Lower leg skin (tissue), 4 donors: ENCODE measurements at regions not wholly inside any gene's neighbourhood (a gene's known extent, or its start where the extent isn't known, plus 50 kb on each side); places are given as distances from the start of the nearest gene placed in this dataset.

Experiments
- DNase-seq, 2 donors: peaks; one replicate each; pipeline ENCODE4 v3.0.0-alpha.2; 2019; ENCODE audit warnings: low spot score in 2 of 2
- H3K4me3 ChIP-seq: fragments of 200-600 bp; sonication (generic); 2 replicates; pipeline ENCODE4 v1.5.1; 2017; ENCODE audit warnings: mild to moderate bottlenecking, low read depth; ENCODE audit not compliant: poor library complexity, severe bottlenecking
- CTCF ChIP-seq, 3 donors: fragments of 450-650 bp; IDR thresholded peaks; one replicate each; pipeline ENCODE4 v1.5.1; 2016; ENCODE audit warnings: antibody characterized with exemption in 3 of 3, mild to moderate bottlenecking in 3 of 3, moderate library complexity in 2 of 3
- POLR2A ChIP-seq, 2 donors: fragments of 450-650 bp; IDR thresholded peaks; one replicate each; pipeline ENCODE4 v1.6.1; 2016 to 2017; ENCODE audit warnings: antibody characterized with exemption in 2 of 2, mild to moderate bottlenecking in 1 of 2, moderate library complexity in 1 of 2
- WGBS, 2 donors: methylation state at CpG; one replicate each; pipeline ENCODE4 v1.1.5; 2018; 5-methylcytosine and 5-hydroxymethylcytosine counted together
- intact Hi-C: fragments of 100-400 bp; cut with DNase I; formaldehyde crosslinking; loops from one replicate; pipeline ENCODE4 v1.15.0; 2023; ENCODE audit warnings: low total_unique reads

- no peak for DNase-seq
- 56 to 71% methylated on average over 2 of the region's 2 CpGs for WGBS, 2 donors
- H3K4me3 ChIP-seq = no peak overlapping the region
- intact Hi-C loops = no loop called here
- TF ChIP-seq POLR2A (IDR thresholded peaks at IDR 0.05) = no peak
- TF ChIP-seq CTCF (IDR thresholded peaks at IDR 0.05) = no peak
These were observed 70.1 kb upstream of the COL1A2 start for GRCh38 chr7:94324380-94325121.

- intact Hi-C loops = no loop called here
- WGBS, 2 donors = 63 to 65% methylated on average over 3 of the region's 3 CpGs
These were observed 69.6 kb upstream of the COL1A2 start for GRCh38 chr7:94325122-94325475.

GRCh38 chr7:94330269-94331020 is 64.2 kb upstream of the COL1A2 start:
- DNase-seq = no peak
- 63 to 67% methylated on average over 7 of the region's 7 CpGs for WGBS, 2 donors
- no peak overlapping the region for H3K4me3 ChIP-seq
- intact Hi-C loops = no loop called here
- no peak for TF ChIP-seq CTCF (IDR thresholded peaks at IDR 0.05)
- no peak for TF ChIP-seq POLR2A (IDR thresholded peaks at IDR 0.05)

More at GRCh38 chr7:94325122-94325475, 69.6 kb upstream of the COL1A2 start:
- H3K4me3 ChIP-seq = no peak overlapping the region
- no peak for DNase-seq
- no peak for TF ChIP-seq CTCF (IDR thresholded peaks at IDR 0.05)
- TF ChIP-seq POLR2A (IDR thresholded peaks at IDR 0.05) = no peak

- TF ChIP-seq POLR2A (IDR thresholded peaks at IDR 0.05) (no peak), CTCF (IDR thresholded peaks at IDR 0.05) (no peak)
- no peak for DNase-seq
- WGBS, 2 donors = 87 to 95% methylated on average over 2 of the region's 2 CpGs
These were observed 62.1 kb upstream of the COL1A2 start for GRCh38 chr7:94332571-94332970.

GRCh38 chr7:94333810-94334209 is 60.9 kb upstream of the COL1A2 start:
- DNase-seq = no peak
- no peak overlapping the region for H3K4me3 ChIP-seq
- intact Hi-C loops = no loop called here
- no peak for TF ChIP-seq CTCF (IDR thresholded peaks at IDR 0.05)
- no peak for TF ChIP-seq POLR2A (IDR thresholded peaks at IDR 0.05)

More at GRCh38 chr7:94332571-94332970, 62.1 kb upstream of the COL1A2 start:
- H3K4me3 ChIP-seq = no peak overlapping the region
- intact Hi-C loops = no loop called here
